OCI-M2 (cell line): ENCODE measurements at regions not wholly inside any gene's neighbourhood (a gene's known extent, or its start where the extent isn't known, plus 50 kb on each side); places are given as distances from the start of the nearest gene placed in this dataset.
"Not testable (repeated sequence)": the region's sequence is repeated elsewhere in the genome, so short reads cannot be mapped to it uniquely, and the experiment has no call there.

Experiments
- DNase-seq: peaks from one replicate; lab custom pipeline; 2025; ENCODE audit not compliant: unreplicated experiment; lab: John Stamatoyannopoulos, UW

GRCh38 chr4:128540122-128540521 is 252.5 kb upstream of the PGRMC2 start:
- no peak for DNase-seq

DNA sequence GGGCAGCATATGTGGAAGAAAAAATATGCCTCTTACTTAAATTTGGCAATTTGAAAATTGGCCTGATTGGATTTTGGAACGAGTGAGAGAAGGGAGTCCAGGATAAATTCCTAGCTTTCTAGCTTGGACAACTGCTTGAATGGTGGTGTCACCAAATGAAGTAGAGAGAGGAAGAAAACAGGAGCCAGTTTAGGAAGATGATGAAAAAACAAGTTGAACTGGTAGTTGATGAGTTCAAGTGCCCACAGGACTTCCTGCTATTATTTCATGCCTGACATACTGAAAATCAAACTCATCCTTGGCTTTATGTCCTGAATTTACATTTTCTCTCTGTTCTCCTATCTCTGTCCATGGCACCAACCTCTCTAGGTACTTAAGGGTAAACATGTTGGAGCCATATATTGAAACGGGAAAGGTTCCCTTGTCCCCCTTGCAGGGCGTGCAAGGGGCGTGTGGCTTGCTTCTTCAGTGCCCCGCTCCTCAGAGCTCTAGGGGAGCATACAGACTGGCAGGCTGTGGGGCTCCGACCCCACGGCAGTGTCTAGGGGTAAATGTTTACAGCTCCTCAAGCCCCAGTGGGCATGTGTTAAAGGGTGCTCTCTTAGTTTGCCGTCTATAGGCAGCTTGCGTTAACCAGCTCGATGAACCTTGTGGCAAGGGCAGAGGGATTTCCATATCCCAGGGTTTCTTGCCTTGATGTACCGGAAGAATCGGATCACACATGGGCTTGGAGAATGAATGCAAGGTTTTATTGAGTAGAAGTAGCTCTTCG is 250.7 kb upstream of the PGRMC2 start:
- no peak for DNase-seq

- DNase-seq: no peak
These were observed 249.1 kb upstream of the PGRMC2 start for GRCh38 chr4:128536746-128537145.

GRCh38 chr4:128535510-128535909 is 247.9 kb upstream of the PGRMC2 start:
- DNase-seq: not testable (repeated sequence)

DNA sequence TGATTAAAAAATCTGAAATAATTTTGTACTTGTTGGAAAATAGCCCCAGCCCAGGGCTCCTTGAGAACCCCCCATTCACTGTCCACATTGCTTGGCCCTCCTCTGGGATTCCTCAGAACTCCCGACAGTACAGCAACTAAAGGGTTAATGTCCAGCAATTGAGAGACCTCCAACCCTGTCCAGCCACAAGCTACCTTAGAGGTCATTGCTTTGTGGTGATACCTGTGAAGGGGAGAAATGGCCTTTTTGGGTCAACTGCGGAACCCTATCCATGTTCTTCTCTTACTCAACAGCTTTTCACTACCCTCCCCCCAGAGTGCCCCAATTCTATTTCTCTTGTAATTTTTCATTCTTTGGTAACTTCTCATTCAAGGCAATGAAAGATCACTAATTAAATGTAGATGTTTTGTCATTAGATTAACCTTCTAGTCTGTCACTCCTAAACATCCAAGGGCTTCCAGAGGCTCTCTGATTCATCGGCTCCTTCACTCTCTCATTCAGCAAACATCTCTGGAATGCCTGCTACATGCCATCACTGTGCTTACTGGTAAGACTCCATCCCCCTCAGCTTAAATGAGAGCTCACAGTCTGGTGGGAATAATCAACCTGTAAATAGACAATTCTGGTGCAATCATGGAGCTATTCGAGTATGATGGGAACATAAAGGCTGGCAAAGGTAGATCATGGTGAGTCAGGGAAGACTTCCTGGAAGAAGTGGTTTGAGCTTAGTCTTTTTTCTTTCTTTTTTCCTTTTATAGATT is 241.4 kb upstream of the PGRMC2 start:
- no peak for DNase-seq

DNA sequence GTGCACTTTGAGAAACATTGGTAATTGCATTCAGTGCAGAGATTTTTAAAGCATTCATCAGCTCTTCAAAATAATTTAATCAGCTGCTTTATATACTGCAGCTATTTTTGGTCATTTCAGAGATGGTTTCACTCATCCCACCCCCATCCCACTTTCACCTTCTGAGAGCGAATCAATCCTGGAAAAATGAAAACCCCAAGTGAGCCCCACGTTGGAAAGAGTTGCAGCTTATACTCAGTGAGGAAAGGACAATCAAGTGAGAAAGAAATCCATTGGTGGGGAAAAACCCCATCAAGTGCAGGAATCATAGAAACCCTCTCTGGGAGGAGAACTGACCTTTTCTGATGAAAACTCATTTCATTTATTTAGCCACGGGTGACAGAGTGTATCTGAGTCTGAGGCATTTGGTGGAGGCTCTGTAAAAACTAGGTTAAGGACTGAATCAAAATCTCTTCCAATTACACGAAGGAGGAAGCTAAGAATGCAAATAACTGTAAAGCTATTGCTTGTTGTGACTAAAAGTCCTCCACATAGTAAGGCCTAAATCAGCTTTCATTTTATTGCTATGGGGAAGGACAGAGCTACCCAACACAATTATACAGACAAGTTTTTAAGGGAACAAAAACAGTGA is 240.4 kb upstream of the PGRMC2 start:
- DNase-seq: no peak

DNA sequence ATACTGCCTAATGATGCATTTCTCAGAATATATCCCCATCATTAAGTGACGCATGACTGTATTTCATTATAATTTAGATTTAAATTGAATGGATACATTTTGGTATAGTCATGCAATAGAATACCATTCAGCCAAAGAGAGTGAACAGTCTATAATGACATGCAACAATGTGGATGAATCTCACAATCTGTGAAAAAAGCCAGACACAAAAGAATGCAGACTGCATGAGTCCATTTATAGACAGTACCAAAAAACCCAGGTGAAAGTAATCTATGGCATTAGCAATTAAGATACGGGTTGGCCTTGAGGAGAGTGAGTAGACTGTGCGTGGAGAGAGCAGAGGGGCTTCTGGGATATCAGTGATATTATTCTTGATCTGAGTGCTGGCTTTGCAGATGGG is 239.7 kb upstream of the PGRMC2 start:
- no peak for DNase-seq

DNA sequence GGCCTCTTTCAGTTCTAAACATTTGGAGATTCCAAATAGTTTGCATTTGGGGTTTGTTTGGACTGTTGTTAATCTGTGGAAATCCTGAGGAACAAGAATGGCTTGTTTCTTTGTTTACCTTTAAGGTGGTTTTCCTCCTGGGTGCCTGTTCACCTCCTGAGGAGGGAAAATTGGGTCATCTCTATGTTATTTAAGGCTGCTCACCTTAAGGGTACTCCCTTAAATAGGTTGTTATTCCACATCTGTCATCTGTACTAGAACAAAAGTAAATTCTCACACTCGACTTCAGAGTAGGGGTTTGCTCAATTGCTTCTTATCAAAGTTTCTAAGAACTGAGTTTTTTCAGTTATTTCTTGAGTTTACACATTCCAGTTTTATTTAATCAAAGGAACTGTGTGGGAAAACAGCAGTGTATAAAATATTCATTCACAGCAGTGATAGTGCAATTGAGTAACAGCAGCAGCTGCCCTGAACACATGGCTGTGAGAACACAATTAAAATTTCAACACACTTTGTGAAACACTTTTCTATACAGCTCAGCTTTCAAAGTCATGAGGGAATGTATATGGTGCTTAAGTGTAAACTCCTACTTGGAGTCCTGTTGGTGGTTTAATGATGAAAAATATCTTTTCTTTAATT is 238.5 kb upstream of the PGRMC2 start:
- no peak for DNase-seq

DNA sequence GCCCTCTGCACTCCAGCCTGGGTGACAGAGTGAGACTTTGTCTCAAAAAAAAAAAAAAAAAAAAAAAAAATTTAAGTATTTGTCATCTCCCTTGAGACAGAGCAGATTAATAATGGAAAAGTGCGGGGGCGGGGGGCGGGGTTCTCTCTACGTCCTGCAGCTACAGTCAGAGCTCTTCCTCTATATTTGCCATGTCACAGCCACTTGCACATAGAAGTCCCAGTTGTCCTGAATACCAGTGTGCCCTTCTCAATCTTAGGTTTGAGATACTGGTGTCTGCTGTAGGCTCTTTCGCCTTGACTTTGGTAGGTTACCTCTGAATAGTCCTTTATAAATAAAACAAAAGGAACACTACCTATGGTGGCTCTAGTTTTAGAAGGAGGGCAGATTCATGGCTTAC is 237.8 kb upstream of the PGRMC2 start:
- DNase-seq: no peak

GRCh38 chr4:128524311-128524710 is 236.7 kb upstream of the PGRMC2 start:
- no peak for DNase-seq

DNA sequence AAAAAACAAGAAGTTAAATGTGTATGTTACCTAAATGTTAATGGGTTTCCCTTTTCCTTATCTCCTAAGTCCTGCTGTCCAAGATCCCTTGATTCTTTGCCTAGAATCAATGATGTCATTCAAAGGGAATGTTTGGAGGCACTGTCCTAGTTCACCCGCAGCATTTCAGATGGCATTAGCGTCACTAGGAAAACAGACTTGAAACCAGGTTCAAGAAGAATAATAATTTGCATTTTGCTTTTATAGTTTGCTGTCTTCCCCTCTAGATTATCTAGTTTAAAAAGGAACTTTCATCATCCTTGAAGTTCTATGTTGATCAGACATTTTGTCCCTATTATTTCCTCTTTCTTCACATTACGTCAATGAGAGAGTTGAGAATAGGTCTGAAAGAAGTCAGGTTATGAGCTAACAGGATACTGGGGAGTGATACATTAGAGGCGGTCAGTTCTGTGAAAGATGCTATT is 234.1 kb upstream of the PGRMC2 start:
- DNase-seq: no peak

- no peak for DNase-seq
These were observed 233.5 kb upstream of the PGRMC2 start for GRCh38 chr4:128521156-128521555.

- DNase-seq: no peak
These were observed 231.7 kb upstream of the PGRMC2 start for GRCh38 chr4:128519163-128519830.

GRCh38 chr4:128517739-128518510 is 230.3 kb upstream of the PGRMC2 start:
- peak; percentile 54 for DNase-seq

GRCh38 chr4:128517096-128517738 is 229.6 kb upstream of the PGRMC2 start:
- no peak for DNase-seq

- no peak for DNase-seq
These were observed 228.8 kb upstream of the PGRMC2 start for GRCh38 chr4:128516301-128516969.

DNA sequence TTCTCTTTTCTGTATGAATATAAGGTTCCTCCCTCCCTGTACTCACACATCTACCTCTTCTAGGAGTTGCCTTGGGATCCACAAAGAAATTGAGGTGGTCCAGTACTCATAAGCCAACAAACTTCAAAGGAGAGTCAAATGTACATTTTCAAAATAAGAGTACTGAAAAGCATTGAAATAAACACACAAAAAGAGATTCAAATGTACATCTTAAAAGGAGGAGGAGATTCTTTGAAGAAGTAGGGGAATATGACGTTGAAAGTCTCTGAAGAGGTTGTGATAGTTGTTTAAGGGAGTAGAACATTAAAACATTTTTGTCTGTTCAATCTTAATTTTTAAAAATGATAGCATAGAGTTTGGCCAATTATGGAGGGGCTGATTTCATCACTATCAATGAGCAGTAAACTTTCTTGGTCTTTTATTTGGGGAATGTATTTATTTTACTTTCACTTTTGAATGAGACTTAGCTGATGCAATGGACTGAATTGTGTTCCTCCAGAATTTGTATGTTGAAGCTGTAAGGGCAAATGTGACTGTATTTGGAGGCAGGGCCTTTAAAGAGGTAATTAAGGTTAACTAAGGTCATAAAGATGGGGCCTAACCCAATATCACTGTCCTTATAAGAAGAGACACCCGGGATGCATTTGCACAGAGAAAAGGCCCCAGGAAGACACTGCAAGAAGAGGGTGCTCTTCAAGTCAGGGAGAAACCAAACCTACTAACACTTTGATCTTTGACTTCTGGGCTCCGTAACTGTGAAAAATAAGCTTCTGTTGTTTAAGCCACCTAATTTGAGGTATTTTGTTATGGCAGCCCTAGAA is 226.3 kb upstream of the PGRMC2 start:
- DNase-seq: no peak

- DNase-seq: no peak
These were observed 225.2 kb upstream of the PGRMC2 start for GRCh38 chr4:128512767-128513322.
